Neural progenitor cell (in vitro differentiated cells): ENCODE measurements at regions not wholly inside any gene's neighbourhood (a gene's known extent, or its start where the extent isn't known, plus 50 kb on each side); places are given as distances from the start of the nearest gene placed in this dataset.
A peak's percentile ranks its signal among the peaks of the same experiment; 100 is the strongest.
"Not testable (repeated sequence)": the region's sequence is repeated elsewhere in the genome, so short reads cannot be mapped to it uniquely, and the experiment has no call there.

ENCODE experiments used
- DNase-seq: peaks from one replicate; pipeline ENCODE4 v3.0.0-alpha.2; 2016; ENCODE audit warnings: low spot score
- H2AFZ ChIP-seq: fragments of 200-600 bp; sonication (generic); replicated peaks from 2 replicates; pipeline ENCODE4 v1.6.1; 2016; ENCODE audit warnings: antibody characterized with exemption
- H3F3A ChIP-seq: fragments of 200-600 bp; sonication (generic); 2 replicates; pipeline ENCODE4 v1.6.1; 2016; ENCODE audit warnings: antibody characterized with exemption, low read depth
- H3K27ac ChIP-seq: fragments of 200-600 bp; sonication (generic); 2 replicates; pipeline ENCODE4 v1.5.1; 2016; ENCODE audit warnings: mild to moderate bottlenecking
- H3K27me3 ChIP-seq: fragments of 200-600 bp; sonication (generic); 2 replicates; pipeline ENCODE4 v1.6.1; 2016; ENCODE audit warnings: mild to moderate bottlenecking, moderate library complexity
- H3K36me3 ChIP-seq: fragments of 200-600 bp; sonication (generic); 2 replicates; pipeline ENCODE4 v1.5.1; 2016
- H3K4me1 ChIP-seq: fragments of 200-600 bp; sonication (generic); 2 replicates; pipeline ENCODE4 v1.6.1; 2016; ENCODE audit warnings: mixed run types
- H3K4me2 ChIP-seq: fragments of 200-600 bp; sonication (generic); 2 replicates; pipeline ENCODE4 v1.6.1; 2016
- H3K4me3 ChIP-seq: fragments of 200-600 bp; sonication (generic); 2 replicates; pipeline ENCODE4 v1.5.1; 2016
- H3K79me2 ChIP-seq: fragments of 200-600 bp; sonication (generic); 2 replicates; pipeline ENCODE4 v1.6.1; 2016; ENCODE audit warnings: low read depth
- H3K9ac ChIP-seq: fragments of 200-600 bp; sonication (generic); 2 replicates; pipeline ENCODE4 v1.6.1; 2016
- H3K9me3 ChIP-seq: fragments of 200-600 bp; sonication (generic); 2 replicates; pipeline ENCODE4 v1.5.1; 2016; ENCODE audit warnings: low read depth
- H4K20me1 ChIP-seq: fragments of 200-600 bp; sonication (generic); 2 replicates; pipeline ENCODE4 v1.6.1; 2016; ENCODE audit warnings: low read depth
- H3K27ac Mint-ChIP-seq: 3 replicates; pipeline ENCODE4 v1.8.0; 2021; ENCODE audit warnings: mixed read lengths
- H3K27me3 Mint-ChIP-seq: 2 replicates; pipeline ENCODE4 v1.8.0; 2022; ENCODE audit warnings: low read depth, mild to moderate bottlenecking, inconsistent platforms, moderate library complexity, mixed read lengths; ENCODE audit not compliant: insufficient read depth
- H3K36me3 Mint-ChIP-seq: 3 replicates; pipeline ENCODE4 v1.8.0; 2021; ENCODE audit warnings: mixed read lengths
- H3K4me1 Mint-ChIP-seq: 3 replicates; pipeline ENCODE4 v1.8.0; 2021; ENCODE audit warnings: mixed read lengths
- H3K4me3 Mint-ChIP-seq: 3 replicates; pipeline ENCODE4 v1.8.0; 2021; ENCODE audit warnings: mild to moderate bottlenecking, moderate library complexity, mixed read lengths
- H3K9me3 Mint-ChIP-seq: 3 replicates; pipeline ENCODE4 v1.8.0; 2020; ENCODE audit warnings: mixed read lengths
- CTCF ChIP-seq: fragments of 200-600 bp; sonication (generic); IDR thresholded peaks from 2 replicates; pipeline ENCODE4 v1.5.1; 2017; ENCODE audit warnings: antibody characterized with exemption, mild to moderate bottlenecking
- EZH2 ChIP-seq: fragments of 200-600 bp; sonication (generic); IDR thresholded peaks from 2 replicates; pipeline ENCODE4 v1.6.1; 2017; ENCODE audit warnings: antibody characterized with exemption, mild to moderate bottlenecking, moderate library complexity
- EZH2phosphoT487 ChIP-seq: fragments of 200-600 bp; sonication (generic); IDR thresholded peaks from 2 replicates; pipeline ENCODE4 v1.6.1; 2017; ENCODE audit warnings: antibody characterized with exemption

- H2AFZ ChIP-seq, result peak overlapping the region; percentile 34
- H3K27me3 ChIP-seq, result no peaks in the 10 kb centered on the region
- no peak overlapping the region for H3K9ac ChIP-seq
- peak; percentile 35 for DNase-seq
- Mint-ChIP-seq H3K4me1 (peaks cover 36% of the 10 kb centered on the region), H3K27ac (peak overlapping the region; percentile 40), H3K27me3 (peaks cover 2% of the 10 kb centered on the region), H3K9me3 (peaks cover 2% of the 10 kb centered on the region), H3K36me3 (no peaks in the 10 kb centered on the region), H3K4me3 (no peak overlapping the region)
- H3K9me3 ChIP-seq, result no peaks in the 10 kb centered on the region
- H3K4me1 ChIP-seq, result peaks cover 25% of the 10 kb centered on the region
- no peak for TF ChIP-seq EZH2
- no peak for TF ChIP-seq CTCF
- no peak for TF ChIP-seq EZH2phosphoT487
- no peak overlapping the region for H3K4me3 ChIP-seq
- peak overlapping the region; percentile 32 for H3K4me2 ChIP-seq
- H4K20me1 ChIP-seq, result no peaks in the 10 kb centered on the region
- no peaks in the 10 kb centered on the region for H3F3A ChIP-seq
- H3K27ac ChIP-seq, result no peak overlapping the region
- H3K79me2 ChIP-seq, result no peaks in the 10 kb centered on the region
- H3K36me3 ChIP-seq, result no peaks in the 10 kb centered on the region
Measured at GRCh38 chr2:64276417-64277095, 132.3 kb upstream of the PELI1 start.

- no peaks in the 10 kb centered on the region for H3K36me3 Mint-ChIP-seq
- H3K9me3 Mint-ChIP-seq, result no peaks in the 10 kb centered on the region
- H4K20me1 ChIP-seq, result no peaks in the 10 kb centered on the region
- H3K27me3 Mint-ChIP-seq, result peaks cover 2% of the 10 kb centered on the region
- H3K4me1 Mint-ChIP-seq, result peaks cover 33% of the 10 kb centered on the region
- TF ChIP-seq EZH2phosphoT487, result no peak
- no peak for TF ChIP-seq CTCF
- TF ChIP-seq EZH2, result no peak
- H3K79me2 ChIP-seq, result no peaks in the 10 kb centered on the region
- no peak overlapping the region for H3K4me3 ChIP-seq
- DNase-seq, result no peak
- no peaks in the 10 kb centered on the region for H3K9me3 ChIP-seq
- no peaks in the 10 kb centered on the region for H3K36me3 ChIP-seq
- H3K27ac Mint-ChIP-seq, result peak overlapping the region; percentile 40
- no peaks in the 10 kb centered on the region for H3F3A ChIP-seq
- H3K4me3 Mint-ChIP-seq, result no peak overlapping the region
- peak overlapping the region; percentile 34 for H2AFZ ChIP-seq
- peak overlapping the region; percentile 32 for H3K4me2 ChIP-seq
- H3K27ac ChIP-seq, result no peak overlapping the region
- no peak overlapping the region for H3K9ac ChIP-seq
- no peaks in the 10 kb centered on the region for H3K27me3 ChIP-seq
- peaks cover 22% of the 10 kb centered on the region for H3K4me1 ChIP-seq
Measured at GRCh38 chr2:64277101-64277849, 133.1 kb upstream of the PELI1 start.

- H3K9ac ChIP-seq, H3K27me3 Mint-ChIP-seq: not testable (repeated sequence)
- H3K4me1 Mint-ChIP-seq, result peaks cover 15% of the 10 kb centered on the region
Measured at GRCh38 chr2:64280812-64281211, 136.6 kb upstream of the PELI1 start.

GRCh38 chr2:64283006-64283570, 138.9 kb upstream of the PELI1 start:
- Histone ChIP-seq H3K27me3 (no peaks in the 10 kb centered on the region), H3K4me2 (no peak overlapping the region), H3F3A (no peaks in the 10 kb centered on the region), H3K4me1 (peaks cover 9% of the 10 kb centered on the region), H3K4me3 (no peak overlapping the region), H3K27ac (no peak overlapping the region), H2AFZ (no peak overlapping the region), H3K9ac (no peak overlapping the region), H3K36me3 (no peaks in the 10 kb centered on the region), H3K9me3 (no peaks in the 10 kb centered on the region), H4K20me1 (no peaks in the 10 kb centered on the region), H3K79me2 (no peaks in the 10 kb centered on the region)
- H3K9me3 Mint-ChIP-seq, result no peaks in the 10 kb centered on the region
- TF ChIP-seq EZH2, result no peak
- no peak for TF ChIP-seq EZH2phosphoT487
- TF ChIP-seq CTCF, result no peak
- DNase-seq, result no peak
- no peak overlapping the region for H3K27ac Mint-ChIP-seq
- no peaks in the 10 kb centered on the region for H3K36me3 Mint-ChIP-seq
- no peak overlapping the region for H3K4me3 Mint-ChIP-seq
- H3K27me3 Mint-ChIP-seq, result no peaks in the 10 kb centered on the region
- H3K4me1 Mint-ChIP-seq, result peaks cover 16% of the 10 kb centered on the region

More at GRCh38 chr2:64280812-64281211, 136.6 kb upstream of the PELI1 start:
- H3K4me1 ChIP-seq, H3K9me3 ChIP-seq, H3K4me3 Mint-ChIP-seq, H3K79me2 ChIP-seq, DNase-seq, H4K20me1 ChIP-seq, H3K36me3 ChIP-seq, H3K36me3 Mint-ChIP-seq, H3K27ac ChIP-seq, H3K4me3 ChIP-seq, H2AFZ ChIP-seq, H3K27me3 ChIP-seq, H3K27ac Mint-ChIP-seq, H3K9me3 Mint-ChIP-seq, H3K4me2 ChIP-seq, H3F3A ChIP-seq: not testable (repeated sequence)
